ENCODE measurements at regions not wholly inside any gene's neighbourhood (a gene's known extent, or its start where the extent isn't known, plus 50 kb on each side); places are given as distances from the start of the nearest gene placed in this dataset.

GRCh38 chr9:83177747-83178146 is 114.8 kb upstream of the RASEF start:
- TF ChIP-seq CTCF (conservative IDR thresholded peaks at IDR 0.05) (no peak), EZH2 (IDR thresholded peaks at IDR 0.05; ENCODE audit: low read depth) (no peak)

Measured in PC-9 (cell line).